ENCODE measurements at regions not wholly inside any gene's neighbourhood (a gene's known extent, or its start where the extent isn't known, plus 50 kb on each side); places are given as distances from the start of the nearest gene placed in this dataset.

GRCh38 chr7:33702514-33703054 lies 202.8 kb upstream of the BMPER start:
- H4K20me1 ChIP-seq (ENCODE audit: insufficient read depth): no peaks in the 10 kb centered on the region
- no peak overlapping the region for H3K4me3 ChIP-seq (replicated peaks in 1 of 2; ENCODE audit: low read depth in 1 of 2, low read length in 2 of 2)
- no peaks in the 10 kb centered on the region; a peak in 1 of 4 replicates for H3K9me3 ChIP-seq (ENCODE audit: control insufficient read depth in 1 of 2, insufficient read depth in 1 of 2, low read depth in 1 of 2, low read length in 2 of 2)
- ChIA-PET CTCF (no interaction called here), RAD21 (ENCODE audit: low non-redundant PET in 1 of 2, low total read pairs in 2 of 2, uncharacterized antibody in 2 of 2, unreplicated experiment in 2 of 2) (no interaction called here), POLR2A (no interaction called here)
- H3K36me3 ChIP-seq (ENCODE audit: control insufficient read depth in 1 of 2, insufficient read depth in 2 of 2, low read length in 2 of 2): no peaks in the 10 kb centered on the region
- H3K79me2 ChIP-seq (ENCODE audit: insufficient read depth, low read length): no peaks in the 10 kb centered on the region
- H3K4me2 ChIP-seq (ENCODE audit: low read length): no peak overlapping the region
- no peak overlapping the region for H3K9ac ChIP-seq (ENCODE audit: low read length)
- DNase-seq (ENCODE audit: low read depth, low spot score): no peak
- no peak overlapping the region for H3K27ac ChIP-seq (ENCODE audit: low read depth, low read length)
- no peaks in the 10 kb centered on the region for H3K9me2 ChIP-seq (ENCODE audit: insufficient read depth)
- no peak for ATAC-seq
- intact Hi-C loops (cut with micrococcal nuclease): no loop called here
- H3K4me1 ChIP-seq (ENCODE audit: control insufficient read depth in 1 of 2, insufficient read depth in 2 of 2, low read length in 2 of 2): no peaks in the 10 kb centered on the region
- BruUV-seq (replicated peaks): no TSS peak
- no peaks in the 10 kb centered on the region for H3K27me3 ChIP-seq (ENCODE audit: insufficient read depth, low read length)
- TF ChIP-seq POLR2AphosphoS5 (IDR thresholded peaks at IDR 0.05; ENCODE audit: low read depth, low read length) (no peak), SP1 (IDR thresholded peaks at IDR 0.05; ENCODE audit: low read depth) (no peak), EZH2phosphoT487 (IDR thresholded peaks at IDR 0.05; ENCODE audit: borderline replicate concordance) (no peak), MAX (IDR thresholded peaks at IDR 0.05) (no peak), EGR1 (IDR thresholded peaks at IDR 0.05; ENCODE audit: low read depth) (no peak), CBX3 (IDR thresholded peaks at IDR 0.05; ENCODE audit: low read depth) (no peak), TCF7L2 (IDR thresholded peaks at IDR 0.05; ENCODE audit: borderline replicate concordance, extremely low read depth, insufficient read depth, insufficient read length) (no peak), JUND (IDR thresholded peaks at IDR 0.05) (no peak), YY1 (IDR thresholded peaks at IDR 0.05; ENCODE audit: extremely low read depth, insufficient replicate concordance, low read depth, low read length) (no peak), RAD21 (IDR thresholded peaks at IDR 0.05; ENCODE audit: low read depth) (no peak), ZBTB33 (IDR thresholded peaks at IDR 0.05; ENCODE audit: extremely low read depth, insufficient replicate concordance, low read length) (no peak), ELF1 (IDR thresholded peaks at IDR 0.05; ENCODE audit: borderline replicate concordance, low read depth) (no peak), REST (IDR thresholded peaks at IDR 0.05; ENCODE audit: low read depth) (no peak), SIN3A (IDR thresholded peaks at IDR 0.05; ENCODE audit: low read depth) (no peak)
- H2AFZ ChIP-seq (ENCODE audit: low read depth, low read length, poor library complexity, severe bottlenecking): no peak overlapping the region

All from HCT116 (cell line).